IMR-90 (cell line): ENCODE measurements at regions not wholly inside any gene's neighbourhood (a gene's known extent, or its start where the extent isn't known, plus 50 kb on each side); places are given as distances from the start of the nearest gene placed in this dataset.

Experiments
- ATAC-seq: fragments of 200-7000 bp; cut with Tn5 transposase; 2 replicates; pipeline ENCODE4 v1.9.1; 2020; ENCODE audit warnings: low read depth, mild to moderate bottlenecking, moderate library complexity
- BruUV-seq: library from RNA; stranded (reverse); fragments of 400-500 nt; replicated peaks from 2 replicates; lab custom pipeline; 2021; lab: Mats Ljungman, UMichigan
- CTCF ChIA-PET: fragments of 300-600 bp; formaldehyde crosslinking; extraction: SDS; loops from one replicate; lab custom pipeline; 2021; ENCODE audit warnings: antibody characterized with exemption; lab: Yijun Ruan, JAX
- POLR2A ChIA-PET: fragments of 300-600 bp; sonication (Branson Sonifier 250); formaldehyde crosslinking; loops from one replicate; lab custom pipeline; 2022; ENCODE audit warnings: antibody characterized with exemption; ENCODE audit not compliant: unreplicated experiment; lab: Charles Lee
- DNase-seq: peaks from one replicate; pipeline ENCODE4 v3.0.0; 2013
- H2AFZ ChIP-seq: replicated peaks from 2 replicates; pipeline ENCODE3; 2013; ENCODE audit warnings: low read length, mild to moderate bottlenecking; ENCODE audit not compliant: poor library complexity
- H2AK5ac ChIP-seq: 2 replicates; pipeline ENCODE4 v1.6.1; 2013; ENCODE audit warnings: low read depth, low read length, inconsistent platforms
- H2AK9ac ChIP-seq: replicated peaks from 2 replicates; pipeline ENCODE3; 2013; ENCODE audit warnings: mild to moderate bottlenecking, low read depth, low read length, moderate library complexity; ENCODE audit not compliant: poor library complexity
- H2BK120ac ChIP-seq: 2 replicates; pipeline ENCODE4 v1.6.1; 2013; ENCODE audit warnings: low read depth, low read length, inconsistent platforms
- H2BK15ac ChIP-seq: 3 replicates; pipeline ENCODE4 v1.6.1; 2013; ENCODE audit warnings: low read depth, low read length, inconsistent platforms
- H2BK20ac ChIP-seq: 2 replicates; pipeline ENCODE4 v1.6.1; 2013; ENCODE audit warnings: low read depth, mild to moderate bottlenecking, inconsistent platforms, low read length, moderate library complexity
- H2BK5ac ChIP-seq: 2 replicates; pipeline ENCODE4 v1.6.1; 2013; ENCODE audit warnings: mild to moderate bottlenecking, low read depth, low read length, inconsistent platforms; ENCODE audit not compliant: poor library complexity, severe bottlenecking
- H3K14ac ChIP-seq: replicated peaks from 2 replicates; pipeline ENCODE4 v1.6.1; 2013; ENCODE audit warnings: low read depth, low read length, inconsistent platforms
- H3K18ac ChIP-seq: 2 replicates; pipeline ENCODE4 v1.6.1; 2013; ENCODE audit warnings: low read depth, low read length, control low read depth
- H3K23ac ChIP-seq: 2 replicates; pipeline ENCODE4 v1.6.1; 2013; ENCODE audit warnings: low read depth, low read length, inconsistent platforms
- H3K27ac ChIP-seq: 2 replicates; pipeline ENCODE4 v1.5.1; 2013; ENCODE audit warnings: mild to moderate bottlenecking, control low read depth, low read length; ENCODE audit not compliant: insufficient read depth
- H3K27me3 ChIP-seq: 2 replicates; pipeline ENCODE4 v1.6.1; 2013; ENCODE audit warnings: low read length; ENCODE audit not compliant: control insufficient read depth, insufficient read depth
- H3K36me3 ChIP-seq: 2 replicates; pipeline ENCODE4 v1.6.1; 2013; ENCODE audit warnings: low read length, mixed read lengths; ENCODE audit not compliant: control insufficient read depth, insufficient read depth
- H3K4ac ChIP-seq: 2 replicates; pipeline ENCODE4 v1.6.1; 2013; ENCODE audit warnings: low read depth, low read length, inconsistent platforms
- H3K4me1 ChIP-seq: 2 replicates; pipeline ENCODE4 v1.6.1; 2013; ENCODE audit warnings: low read length, mixed read lengths; ENCODE audit not compliant: control insufficient read depth, insufficient read depth
- H3K4me2 ChIP-seq: 2 replicates; pipeline ENCODE4 v1.6.1; 2013; ENCODE audit warnings: low read depth, mild to moderate bottlenecking, control low read depth, low read length, moderate library complexity
- H3K4me3 ChIP-seq: 2 replicates; pipeline ENCODE4 v1.5.1; 2013; ENCODE audit warnings: low read depth, mild to moderate bottlenecking, control low read depth, low read length, moderate library complexity; ENCODE audit not compliant: insufficient read depth
- H3K56ac ChIP-seq: 2 replicates; pipeline ENCODE4 v1.6.1; 2013; ENCODE audit warnings: low read length, inconsistent platforms; ENCODE audit not compliant: insufficient read depth; ENCODE audit errors: extremely low read depth
- H3K79me1 ChIP-seq, 2 experiments: 2 replicates each; pipeline ENCODE4 v1.6.1; 2013; ENCODE audit warnings: low read length in 2 of 2, inconsistent platforms in 1 of 2, low read depth in 1 of 2
- H3K9ac ChIP-seq: 2 replicates; pipeline ENCODE4 v1.6.1; 2013; ENCODE audit warnings: low read depth, low read length, control low read depth
- H3K9me1 ChIP-seq: 2 replicates; pipeline ENCODE4 v1.6.1; 2013; ENCODE audit warnings: low read length, inconsistent platforms; ENCODE audit not compliant: insufficient read depth
- H3K9me3 ChIP-seq: 2 replicates; pipeline ENCODE4 v1.6.1; 2013; ENCODE audit warnings: low read length; ENCODE audit not compliant: control insufficient read depth, insufficient read depth
- H4K20me1 ChIP-seq: 2 replicates; pipeline ENCODE4 v1.6.1; 2013; ENCODE audit warnings: low read length, inconsistent platforms; ENCODE audit not compliant: insufficient read depth
- H4K5ac ChIP-seq: 2 replicates; pipeline ENCODE4 v1.6.1; 2013; ENCODE audit warnings: mild to moderate bottlenecking, low read depth, low read length, control low read depth
- H4K8ac ChIP-seq, 2 experiments: 2 replicates each; pipeline ENCODE4 v1.6.1; 2013; ENCODE audit warnings: low read depth in 2 of 2, low read length in 2 of 2, control low read depth in 1 of 2, inconsistent platforms in 1 of 2
- H4K91ac ChIP-seq: 2 replicates; pipeline ENCODE4 v1.6.1; 2013; ENCODE audit warnings: low read depth, low read length, inconsistent platforms; ENCODE audit not compliant: insufficient read depth
- CHD1 ChIP-seq: IDR thresholded peaks from 2 replicates; pipeline ENCODE4 v1.6.1; 2012; ENCODE audit warnings: low read depth, low read length, improper control_type of control experiment
- MAFK ChIP-seq: IDR thresholded peaks from 2 replicates; pipeline ENCODE4 v1.6.1; 2012; ENCODE audit warnings: low read depth, low read length, improper control_type of control experiment
- MXI1 ChIP-seq: IDR thresholded peaks from 2 replicates; pipeline ENCODE4 v1.6.1; 2012; ENCODE audit warnings: low read depth, mild to moderate bottlenecking, low read length, moderate library complexity, borderline replicate concordance
- RCOR1 ChIP-seq: IDR thresholded peaks from 2 replicates; pipeline ENCODE4 v1.6.1; 2012; ENCODE audit warnings: mild to moderate bottlenecking, low read length, improper control_type of control experiment; ENCODE audit not compliant: insufficient replicate concordance
- RFX5 ChIP-seq: IDR thresholded peaks from 2 replicates; pipeline ENCODE4 v1.8.0; 2012; ENCODE audit warnings: low read depth, mild to moderate bottlenecking, low read length, moderate library complexity
- WGBS, 2 experiments: methylation state at CpG; one replicate each; pipeline versions ENCODE4 v1.1.5 to v1.1.7; 2013; ENCODE audit warnings: missing lambda C conversion rate in 2 of 2; ENCODE audit not compliant: insufficient read length in 1 of 2; ENCODE audit errors: extremely low coverage in 2 of 2; 5-methylcytosine and 5-hydroxymethylcytosine counted together
- dilution Hi-C: fragments of 300-500 bp; cut with HindIII; formaldehyde crosslinking; loops from one replicate; pipeline ENCODE4 v1.14.3; 2018; ENCODE audit warnings: low sequenced_read_pairs; ENCODE audit not compliant: unreplicated experiment
- in situ Hi-C: fragments of 300-500 bp; cut with MboI; formaldehyde crosslinking; loops from 3 replicates; pipeline ENCODE4 v1.14.3; 2019; ENCODE audit warnings: low sequenced_read_pairs, inconsistent platforms, mixed read lengths
- intact Hi-C: fragments of 100-400 bp; cut with micrococcal nuclease; formaldehyde crosslinking; loops from 2 replicates; pipeline ENCODE4 v1.10.0; 2022

GRCh38 chr10:4249841-4250586, 465.0 kb upstream of the KLF6 start:
- Histone ChIP-seq H3K4me3 (no peak overlapping the region), H4K5ac (peak overlapping the region; percentile 2; the same call in 1 of the 2 replicates), H3K9ac (no peak overlapping the region), H3K27me3 (no peaks in the 10 kb centered on the region), H3K9me1 (peaks cover 10% of the 10 kb centered on the region), H3K23ac (peak overlapping the region; percentile 23; the same call in 1 of the 2 replicates), H2AK9ac (no peak overlapping the region), H2BK5ac (peak overlapping the region; percentile 53), H2AK5ac (peak overlapping the region; percentile 98), H3K9me3 (no peaks in the 10 kb centered on the region), H2BK120ac (peak overlapping the region; percentile 66), H3K79me1 (peaks cover 3 to 44% of the 10 kb centered on the region in 2 experiments; a peak in 2 of 4 replicates), H3K4ac (peak overlapping the region; percentile 95), H3K14ac (peak overlapping the region; percentile 89), H3K4me1 (peaks cover 17% of the 10 kb centered on the region), H3K18ac (peak overlapping the region; percentile 69), H4K91ac (peak overlapping the region; percentile 59), H4K8ac (peak overlapping the region; percentile 17 to 64; a peak in 3 of 4 replicates), H2AFZ (no peak overlapping the region), H3K36me3 (no peaks in the 10 kb centered on the region), H3K4me2 (no peak overlapping the region), H3K27ac (peak overlapping the region; percentile 39; the same call in 1 of the 2 replicates), H2BK15ac (peak overlapping the region; percentile 93; the same call in 2 of the 3 replicates), H2BK20ac (peak overlapping the region; percentile 88), H4K20me1 (no peaks in the 10 kb centered on the region), H3K56ac (no peak overlapping the region)
- in situ Hi-C loops, result loop anchor here (10.0 to 25.0 kb wide), 2 partner anchors 415 to 512 kb away; no protein-coding TSS in a partner anchor
- ATAC-seq (no peak), DNase-seq (no peak)
- ChIA-PET POLR2A (interaction anchor here (0.6 kb wide), 1 partner anchor 253 kb away, joined by 6 read pairs; no protein-coding TSS in a partner anchor), CTCF (interaction anchor here (0.6 kb wide), 1 partner anchor 52 kb away, joined by 3 read pairs; no protein-coding TSS in a partner anchor)
- dilution Hi-C loops, result no loop called here
- TF ChIP-seq MAFK, result no peak
- TF ChIP-seq CHD1, result no peak
- no peak for TF ChIP-seq RFX5
- no peak for TF ChIP-seq RCOR1
- no peak for TF ChIP-seq MXI1
- intact Hi-C loops, result loop anchor here (5.0 to 10.0 kb wide), 3 partner anchors 783 to 1055 kb away; no protein-coding TSS in a partner anchor
- no TSS peak for BruUV-seq
- 96% methylated on average over 2 of the region's 4 CpGs; no CpG with 5 or more reads in 1 of the 2 experiments for WGBS, 2 experiments
